Uterus (tissue), 2 donors: ENCODE measurements at regions not wholly inside any gene's neighbourhood (a gene's known extent, or its start where the extent isn't known, plus 50 kb on each side); places are given as distances from the start of the nearest gene placed in this dataset.

Experiments used
- CTCF ChIP-seq, 4 experiments: fragments of 200-600 bp in 2 of 4; fragments of 450-650 bp in 2 of 4; sonication (generic) in 2 of 4; IDR thresholded peaks; one replicate each; pipeline ENCODE4 v1.5.1; 2016 to 2019; ENCODE audit warnings: antibody characterized with exemption in 4 of 4, mild to moderate bottlenecking in 2 of 4, moderate library complexity in 1 of 4
- POLR2A ChIP-seq, 2 donors: fragments of 450-650 bp; IDR thresholded peaks; one replicate each; pipeline ENCODE4 v1.6.1; 2016; ENCODE audit warnings: antibody characterized with exemption in 2 of 2, mild to moderate bottlenecking in 1 of 2, moderate library complexity in 1 of 2

- TF ChIP-seq POLR2A (IDR thresholded peaks at IDR 0.05): no peak
- no peak for TF ChIP-seq CTCF (IDR thresholded peaks at IDR 0.05)
Measured at GRCh38 chr5:37996918-37997317, 157.1 kb upstream of the GDNF start.
